Kasumi-1 (cell line): ENCODE measurements at regions not wholly inside any gene's neighbourhood (a gene's known extent, or its start where the extent isn't known, plus 50 kb on each side); places are given as distances from the start of the nearest gene placed in this dataset.
"Not testable (repeated sequence)": the region's sequence is repeated elsewhere in the genome, so short reads cannot be mapped to it uniquely, and the experiment has no call there.

Experiments used
- DNase-seq, 2 experiments: peaks; one replicate each; lab custom pipeline; 2025; lab: John Stamatoyannopoulos, UW

DNA sequence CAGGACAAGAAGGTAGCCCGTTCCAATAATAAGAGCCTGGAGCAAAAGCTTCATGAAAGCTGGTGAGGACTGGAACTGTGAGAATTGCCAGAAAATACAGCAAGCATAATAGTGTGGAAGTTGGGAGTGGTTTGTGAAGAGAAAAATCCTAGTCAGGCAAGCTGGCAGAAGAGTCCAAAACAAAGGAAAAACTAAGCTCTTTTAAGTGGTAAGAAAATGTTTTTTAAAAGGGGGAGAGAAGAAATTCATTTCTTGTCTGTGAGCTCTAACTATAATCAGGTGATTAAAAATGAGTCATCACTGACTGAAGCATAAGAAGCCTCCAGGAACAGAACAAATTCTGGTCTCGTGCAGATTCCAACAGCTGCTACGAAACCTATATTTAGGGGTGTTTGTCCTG, 102.6 kb downstream of the CAAP1 start:
- no peak for DNase-seq

DNA sequence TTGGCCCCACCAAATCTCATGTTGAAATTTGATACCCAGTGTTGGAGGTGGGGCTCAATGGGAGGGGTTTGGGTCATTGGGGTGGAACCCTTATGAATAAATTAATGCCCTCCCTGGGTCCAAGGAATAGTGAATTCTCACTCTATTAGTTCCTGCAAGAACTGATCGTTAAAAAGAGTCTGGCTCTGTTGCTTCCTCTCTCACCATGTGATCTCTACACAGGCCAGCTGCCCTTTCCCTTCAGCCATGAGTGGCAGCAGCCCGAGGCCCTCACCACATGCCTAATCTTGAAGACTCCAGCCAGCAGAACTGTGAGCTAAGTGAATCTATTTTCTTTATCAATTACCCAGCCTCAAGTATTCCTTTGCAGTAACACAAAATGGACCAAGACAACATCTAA, 106.0 kb downstream of the CAAP1 start:
- DNase-seq: no peak

DNA sequence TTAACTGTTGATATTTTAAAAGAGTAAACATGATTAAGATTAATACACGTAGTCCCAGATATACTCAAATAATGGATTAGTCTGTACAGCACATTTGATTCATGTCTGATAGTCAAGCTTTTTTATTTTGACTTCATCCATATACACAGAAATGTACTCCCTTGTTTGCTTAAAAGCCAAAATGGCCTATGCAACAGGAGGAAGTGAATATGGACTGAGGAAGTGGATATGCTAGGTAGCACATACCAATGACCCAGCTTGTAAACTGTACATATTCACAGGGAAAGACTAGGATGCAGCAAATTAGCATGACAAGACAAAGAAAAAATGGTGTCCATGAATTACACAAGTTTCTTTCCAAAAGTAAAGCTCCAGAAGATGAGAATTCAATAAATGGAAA, 109.7 kb downstream of the CAAP1 start:
- no peak for DNase-seq

DNA sequence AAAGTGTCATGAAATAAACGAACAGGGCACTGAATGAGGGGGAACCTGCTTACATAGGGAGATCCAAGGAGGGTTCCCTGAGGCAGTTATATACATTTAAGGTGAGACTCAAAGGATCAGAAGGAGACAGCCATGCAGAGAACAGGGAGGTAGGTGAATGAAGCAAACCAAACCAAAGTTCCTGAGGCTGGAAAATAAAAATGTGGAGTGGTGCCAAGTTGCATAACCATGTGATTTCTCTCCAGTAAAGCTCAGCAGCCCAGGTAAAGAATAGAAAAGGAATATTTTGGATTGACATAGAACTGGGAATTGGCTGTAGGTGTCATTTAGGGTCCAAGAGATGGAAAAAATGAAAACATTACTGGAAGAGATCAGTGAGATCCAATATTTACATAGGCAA, 110.7 kb downstream of the CAAP1 start:
- DNase-seq: no peak

DNA sequence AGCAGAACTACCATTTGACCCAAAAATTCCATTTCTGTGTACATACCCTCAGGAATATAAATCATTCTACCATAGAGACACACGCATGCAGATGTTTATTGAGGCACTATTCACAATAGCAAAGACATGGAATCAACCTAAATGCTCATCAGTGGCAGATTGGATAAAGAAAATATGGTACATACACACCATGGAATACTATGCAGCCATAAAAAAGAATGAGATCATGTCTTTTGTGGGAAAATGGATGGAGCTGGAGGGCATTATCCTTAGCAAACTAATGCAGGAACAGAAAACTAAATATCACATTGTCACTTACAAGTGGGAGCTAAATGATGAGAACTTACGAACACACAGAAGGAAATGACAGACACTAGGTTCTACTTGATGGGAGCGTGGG, 112.3 kb downstream of the CAAP1 start:
- not testable (repeated sequence) for DNase-seq

DNA sequence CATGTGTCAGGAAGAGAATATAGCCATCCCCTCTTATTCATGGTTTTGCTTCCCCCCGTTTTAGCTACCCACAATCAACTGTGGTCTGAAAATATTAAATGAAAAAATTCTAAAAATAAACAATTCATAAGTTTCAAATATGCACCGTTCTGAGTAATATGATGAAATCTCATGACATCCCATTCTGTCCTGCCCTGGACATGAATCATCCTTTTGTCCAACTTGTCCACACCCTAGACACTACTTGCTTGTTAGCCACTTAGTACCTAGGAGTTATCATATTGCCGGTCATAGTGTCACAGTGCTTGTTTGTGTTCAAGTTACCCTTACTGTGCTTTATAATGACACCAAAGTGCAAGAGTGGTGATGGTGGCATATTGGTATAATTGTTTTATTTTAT, 113.5 kb downstream of the CAAP1 start:
- DNase-seq: no peak

DNA sequence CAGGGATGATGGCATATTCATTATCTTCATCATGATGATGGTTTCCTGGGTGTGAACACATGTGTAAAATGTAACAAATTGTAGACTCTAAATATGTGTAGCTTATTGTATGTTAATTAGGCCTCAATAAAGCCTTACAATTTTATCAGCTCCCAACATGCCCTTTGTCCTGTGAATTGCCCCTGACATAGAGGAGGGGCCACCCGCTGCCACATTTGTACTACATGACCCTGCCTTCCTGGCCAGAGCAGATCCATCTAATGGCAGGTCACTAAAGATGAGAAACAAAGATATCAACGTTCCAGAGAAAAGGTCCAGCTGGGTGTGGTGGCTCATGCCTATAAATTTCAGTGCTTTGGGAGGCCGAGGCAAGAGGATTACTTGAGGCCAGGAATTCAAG, 117.2 kb downstream of the CAAP1 start:
- DNase-seq: no peak

DNA sequence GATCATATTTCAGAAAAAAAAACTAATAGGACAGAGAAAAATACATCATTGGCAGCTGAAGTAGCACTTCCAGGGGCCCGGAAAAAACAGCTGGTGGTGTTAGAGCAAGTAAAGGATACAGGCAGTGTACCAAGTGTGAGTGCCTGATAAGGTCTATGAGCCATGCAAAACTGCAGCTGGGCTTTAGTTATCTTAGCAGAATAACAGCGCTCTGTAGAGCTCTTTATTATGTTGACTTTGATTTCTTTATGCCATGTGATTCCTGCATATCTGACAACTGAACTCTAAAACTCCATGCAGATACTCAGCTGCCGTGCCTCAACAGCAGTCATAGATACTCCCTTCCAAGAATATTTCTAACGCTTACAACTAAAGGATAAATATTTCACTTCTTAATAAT, 119.5 kb downstream of the CAAP1 start:
- no peak for DNase-seq

DNA sequence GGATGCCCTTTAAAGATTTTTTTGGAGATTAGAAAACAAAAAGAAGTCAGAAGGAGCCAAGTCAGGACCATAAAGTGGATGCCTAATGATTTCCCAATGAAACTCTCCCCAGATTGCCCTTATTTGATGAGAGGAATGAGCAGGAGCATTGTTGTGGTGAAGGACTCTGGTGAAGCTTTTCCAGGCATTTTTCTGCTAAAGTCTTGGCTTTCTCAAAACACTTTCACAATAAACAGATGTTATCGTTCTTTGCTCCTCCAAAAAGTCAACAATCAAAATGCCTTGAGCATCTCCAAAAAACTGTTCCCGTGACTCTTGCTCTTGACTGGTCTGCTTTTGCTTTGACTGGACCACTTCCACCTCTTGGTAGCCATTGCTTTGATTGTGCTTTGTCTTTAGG, 121.8 kb downstream of the CAAP1 start:
- DNase-seq: no peak

DNA sequence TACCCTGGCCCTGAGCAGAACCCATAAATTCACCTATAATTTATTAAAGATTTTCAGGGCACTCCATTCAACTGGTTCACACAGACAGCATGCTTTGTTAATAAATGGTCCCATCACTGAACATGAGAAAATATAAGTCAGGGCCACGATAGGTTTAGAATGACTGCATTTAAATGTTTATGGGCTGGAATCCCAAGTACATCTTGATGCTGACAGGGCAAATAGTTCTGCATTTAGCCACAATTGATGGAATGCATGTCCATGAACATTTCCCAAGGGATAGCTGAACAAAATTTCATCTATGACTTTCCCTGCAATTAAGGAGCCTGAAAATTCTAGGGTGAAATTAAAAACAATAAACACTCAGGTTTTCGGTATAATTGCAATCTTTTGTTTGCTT, 124.5 kb downstream of the CAAP1 start:
- DNase-seq: no peak

DNA sequence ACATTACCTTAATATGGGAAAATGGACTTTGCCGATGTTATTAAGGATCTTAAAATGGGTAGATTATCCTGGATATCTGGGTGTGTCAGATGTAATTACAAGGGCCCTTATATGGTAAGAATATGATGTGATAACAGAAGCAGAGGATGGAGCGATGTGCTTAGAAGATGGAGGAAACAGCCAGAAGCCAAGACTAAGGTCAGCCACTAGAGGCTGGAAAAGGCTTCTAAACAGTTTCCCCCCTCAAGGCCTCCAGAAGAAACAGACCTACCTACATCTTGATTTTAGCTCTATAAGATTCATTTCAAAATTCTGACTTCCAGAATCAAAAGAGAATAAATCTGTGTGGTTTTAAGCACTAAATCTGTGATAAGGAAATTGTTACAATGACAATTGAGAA, 131.9 kb downstream of the CAAP1 start:
- no peak for DNase-seq

DNA sequence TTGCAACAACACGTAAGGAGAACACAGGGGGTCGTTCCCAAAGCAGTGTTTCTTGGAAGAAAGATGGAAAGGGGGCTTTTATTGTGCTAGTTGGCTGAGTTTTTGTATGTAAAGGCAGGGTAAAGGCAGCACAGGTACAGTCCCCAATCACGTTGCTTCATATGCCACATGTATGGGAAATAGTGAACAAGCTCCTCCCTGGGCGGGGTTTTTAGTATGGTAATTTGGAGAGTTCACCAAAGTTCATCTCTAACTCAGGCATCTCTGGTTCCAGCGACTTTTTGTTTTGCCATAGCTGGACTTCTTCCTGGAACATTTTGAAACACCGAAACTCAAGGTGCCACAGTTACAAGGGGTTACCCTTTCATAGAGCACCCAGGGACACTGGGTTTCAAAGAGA, 133.9 kb downstream of the CAAP1 start:
- DNase-seq: no peak

DNA sequence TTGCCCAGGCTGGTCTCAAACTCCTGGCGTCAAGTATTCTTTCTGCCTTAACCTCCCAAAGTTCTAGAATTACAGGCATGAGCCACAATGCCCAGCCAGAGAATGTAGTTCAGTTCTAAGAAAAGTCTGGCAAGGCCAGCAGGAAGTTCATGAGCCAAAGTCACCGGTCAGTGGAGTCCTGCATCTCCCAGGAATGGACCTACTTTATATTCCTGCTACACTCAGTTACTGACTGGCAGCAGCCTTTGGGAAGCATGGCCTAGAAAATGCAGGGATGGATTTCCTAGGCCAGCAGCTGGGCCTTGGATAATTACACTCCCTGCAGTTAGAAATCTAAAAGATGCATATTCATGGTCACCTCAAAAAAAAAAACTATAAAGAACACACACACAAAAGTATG, 135.7 kb downstream of the CAAP1 start:
- DNase-seq: no peak

DNA sequence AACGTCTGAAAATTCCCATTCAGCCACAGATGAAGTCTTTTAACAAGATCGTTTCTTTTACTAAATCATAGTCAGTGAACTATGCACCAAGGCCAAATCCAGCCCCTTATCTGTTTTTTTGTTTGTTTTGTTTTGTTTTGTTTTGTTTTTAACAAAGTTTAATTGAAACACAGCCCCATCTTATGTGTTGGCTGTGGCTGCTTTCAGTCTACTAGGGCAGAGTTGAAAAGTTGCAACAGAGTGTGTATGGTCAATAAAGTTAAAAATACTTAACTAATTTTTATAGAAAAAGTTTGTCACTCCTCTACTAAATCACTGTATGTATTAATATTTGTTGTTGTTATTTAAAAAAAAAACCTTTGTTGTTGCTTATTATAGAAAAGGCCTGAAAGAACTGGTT, 137.1 kb downstream of the CAAP1 start:
- DNase-seq: no peak

DNA sequence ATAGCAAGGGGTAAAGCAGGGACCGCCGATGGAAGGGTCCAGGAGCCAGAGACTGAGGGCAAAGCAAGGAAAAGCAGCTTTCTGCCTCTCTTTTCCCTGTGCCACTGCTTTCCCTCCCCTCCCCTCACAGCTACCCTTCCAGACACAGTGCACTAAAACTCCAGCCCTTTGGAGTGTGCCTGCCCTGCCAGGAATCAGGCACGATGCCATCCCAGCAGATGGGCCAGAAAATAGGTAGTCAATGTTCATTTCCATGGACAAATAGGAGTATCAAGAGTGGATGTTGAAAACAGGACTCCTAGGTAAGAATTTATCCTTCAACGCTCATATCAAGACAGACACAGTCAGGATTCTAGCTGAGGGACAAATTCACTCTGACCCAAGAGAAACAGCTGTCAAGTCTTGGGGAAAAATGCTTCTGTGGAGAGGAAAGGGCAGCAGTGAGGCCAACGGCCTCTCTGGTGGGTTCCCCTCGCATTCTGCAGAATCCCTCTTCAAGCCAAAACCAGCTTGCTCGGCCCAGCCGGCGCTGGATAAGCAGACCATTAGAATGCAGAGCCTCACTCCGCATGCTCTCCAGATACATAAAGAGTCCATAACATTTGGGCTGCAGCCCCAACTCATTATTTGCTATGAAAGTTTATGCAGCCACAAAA, 138.0 kb downstream of the CAAP1 start:
- DNase-seq: no peak

DNA sequence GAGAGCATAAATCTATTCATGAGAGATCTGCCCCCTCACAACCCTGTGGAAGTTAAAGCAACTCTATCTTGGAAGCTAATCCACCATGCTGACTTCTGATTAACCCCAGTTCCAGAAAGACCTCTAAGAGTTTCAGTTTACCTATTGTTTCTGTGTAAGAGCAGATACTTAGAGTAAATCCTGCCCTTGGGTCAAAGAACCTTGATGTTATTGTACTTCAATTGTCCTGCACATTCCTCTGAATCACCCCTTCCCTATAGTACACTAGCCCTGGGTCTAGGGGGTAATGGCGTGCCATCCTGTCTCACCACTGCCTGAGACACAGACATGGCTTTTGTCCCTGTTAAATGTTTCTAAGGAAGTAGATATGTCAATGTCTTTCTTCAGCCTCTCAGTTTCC, 138.6 kb downstream of the CAAP1 start:
- no peak for DNase-seq

DNA sequence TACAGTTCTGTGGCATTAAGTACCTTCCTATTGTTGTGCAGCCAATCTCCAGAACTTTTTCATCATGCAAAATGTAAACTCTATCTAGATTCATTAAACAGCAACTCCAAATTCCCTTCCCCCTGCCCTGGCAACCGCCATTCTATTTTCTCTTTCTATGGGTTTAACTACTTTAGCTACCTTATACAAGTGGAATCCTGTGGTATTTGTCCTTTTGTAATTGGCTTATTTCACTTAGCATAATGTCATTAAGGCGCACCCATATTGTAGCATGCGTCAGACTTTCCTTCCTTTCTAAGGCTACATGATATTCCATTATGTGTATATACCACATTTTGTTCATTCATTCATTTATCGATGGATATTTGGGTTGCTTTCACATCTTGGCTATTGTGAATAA, 142.4 kb downstream of the CAAP1 start:
- no peak for DNase-seq

DNA sequence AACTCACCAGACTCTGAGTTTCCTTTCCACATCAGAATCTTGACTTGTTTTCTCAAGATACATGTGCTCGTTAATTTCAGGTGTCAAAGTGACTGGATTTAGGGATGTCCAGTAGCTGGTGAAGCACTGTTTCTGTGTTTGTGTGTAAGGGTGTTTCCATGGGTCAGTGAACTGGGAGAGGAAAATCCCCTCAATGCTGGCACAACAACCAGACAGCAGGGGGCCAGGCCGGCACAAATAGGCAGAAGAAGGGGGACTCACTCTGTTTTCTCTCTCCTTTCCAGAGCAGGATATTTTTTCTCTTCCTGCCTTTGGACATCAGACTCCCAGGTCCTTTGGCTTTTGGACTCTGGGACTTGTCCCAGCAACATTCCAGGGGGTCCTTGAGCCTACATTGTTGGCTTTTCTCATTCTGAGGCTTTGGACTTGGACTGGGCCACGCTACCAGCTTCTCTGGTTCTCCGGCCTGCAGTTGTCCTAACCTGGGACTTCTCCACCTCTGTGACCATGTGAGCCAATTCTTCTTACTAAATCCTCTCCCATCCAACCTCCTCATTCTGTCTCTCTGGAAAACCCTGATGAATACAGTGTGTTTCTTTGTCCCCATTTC, 144.0 kb downstream of the CAAP1 start:
- DNase-seq: no peak

DNA sequence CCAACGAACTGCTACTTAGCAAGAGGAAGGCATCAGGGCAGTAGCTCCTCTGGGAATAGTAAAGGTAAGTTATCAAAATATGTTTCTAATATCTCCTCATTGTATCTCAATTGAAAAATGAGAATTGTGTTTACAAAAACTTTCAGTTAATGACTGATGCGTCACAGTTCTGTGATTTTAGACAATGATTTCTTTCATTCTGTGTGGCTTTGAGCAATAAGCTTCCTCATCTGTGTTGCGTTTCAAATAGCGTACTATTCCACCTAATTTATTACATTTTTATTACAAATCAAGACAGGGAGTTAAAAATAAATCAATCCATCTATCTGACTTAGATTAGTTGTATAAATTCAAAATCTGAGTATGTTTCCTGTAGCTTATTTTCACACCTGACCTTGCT, 145.0 kb downstream of the CAAP1 start:
- DNase-seq: no peak

DNA sequence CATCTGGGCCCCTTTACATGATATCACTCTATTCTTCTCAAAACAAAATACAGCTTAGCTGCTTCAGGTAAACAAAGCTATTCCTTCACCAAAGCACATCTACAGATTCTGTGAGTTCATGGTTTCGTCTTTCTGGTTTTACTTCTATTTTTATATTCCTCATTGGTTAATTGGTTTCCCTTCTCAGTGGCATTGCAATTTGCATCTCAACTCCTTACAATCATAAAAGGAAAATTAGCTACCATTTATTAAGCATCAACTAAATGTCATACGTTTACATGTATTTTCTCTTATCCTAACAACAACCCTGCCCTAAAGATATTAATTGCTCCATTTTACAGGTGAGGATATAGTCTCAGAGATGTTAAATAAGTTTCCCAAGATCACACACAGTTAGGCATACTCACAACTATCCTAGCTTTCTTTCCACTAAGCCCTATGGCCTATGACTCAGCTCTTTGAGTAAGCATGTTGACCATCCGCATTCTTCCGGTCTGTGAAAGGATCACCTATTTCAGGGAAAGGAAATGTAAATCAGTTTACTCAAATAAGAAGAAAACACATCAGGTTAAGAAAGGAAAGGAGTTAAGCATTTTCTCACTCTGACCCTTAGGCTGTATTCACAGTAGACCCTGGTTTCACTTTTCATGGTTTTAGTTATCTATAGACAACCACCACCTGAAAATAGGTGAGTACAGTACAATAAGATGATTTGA, 146.1 kb downstream of the CAAP1 start:
- no peak for DNase-seq

DNA sequence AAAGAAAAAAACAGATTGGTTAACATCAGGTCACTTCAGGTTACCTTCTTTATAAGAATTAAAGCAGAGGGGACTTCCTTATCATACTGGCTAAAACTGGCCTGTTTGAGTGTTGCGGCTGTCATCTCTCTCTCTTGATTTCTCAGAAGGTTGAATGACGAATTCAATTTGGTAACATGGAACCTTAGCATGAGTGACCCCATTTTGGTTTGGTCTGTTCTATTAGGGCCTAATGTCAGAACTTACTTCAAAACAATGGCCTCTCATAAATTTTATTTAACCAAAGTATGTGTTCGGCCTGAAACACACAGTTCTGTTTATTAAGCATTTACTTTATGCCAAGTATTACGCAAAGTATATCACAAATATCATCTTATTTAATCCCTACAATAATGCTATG, 147.5 kb downstream of the CAAP1 start:
- no peak for DNase-seq

DNA sequence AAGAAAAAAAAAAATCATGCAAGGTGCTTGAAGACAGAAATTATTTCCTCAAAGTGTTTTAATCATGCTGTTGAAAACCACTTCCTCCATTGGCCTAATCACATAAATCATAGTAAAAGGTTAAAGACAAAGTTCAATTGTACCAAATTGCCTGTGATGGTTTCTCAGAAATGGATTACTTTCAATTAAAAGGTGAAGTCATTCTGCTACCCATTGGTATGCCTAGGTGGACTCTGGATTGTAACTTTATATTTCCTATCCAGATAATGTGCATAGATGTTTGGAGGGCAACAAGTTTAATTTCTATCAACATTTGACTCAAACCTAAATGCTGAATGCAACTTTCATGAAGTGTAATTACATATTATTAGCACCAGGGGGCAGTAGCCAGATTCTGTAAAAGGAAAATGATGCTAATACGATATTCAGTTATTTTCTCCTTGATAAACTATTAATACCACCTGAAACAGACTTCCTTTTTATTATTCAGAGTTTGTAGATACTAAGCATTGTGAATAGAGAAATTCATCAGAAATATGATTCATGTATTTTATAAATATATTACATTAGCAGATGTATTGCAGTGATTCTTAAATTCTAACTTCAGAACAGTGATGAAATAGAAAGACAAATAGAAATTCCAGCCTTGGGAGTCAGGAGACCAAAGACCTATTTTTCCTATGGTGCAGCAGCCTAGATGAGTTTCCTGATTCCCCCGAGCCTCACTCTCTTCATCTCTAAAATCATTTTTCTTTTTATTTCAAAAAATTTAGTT, 148.2 kb downstream of the CAAP1 start:
- peak; percentile 14 to 19 for DNase-seq
